ENCODE measurements at regions not wholly inside any gene's neighbourhood (a gene's known extent, or its start where the extent isn't known, plus 50 kb on each side); places are given as distances from the start of the nearest gene placed in this dataset.

DNA sequence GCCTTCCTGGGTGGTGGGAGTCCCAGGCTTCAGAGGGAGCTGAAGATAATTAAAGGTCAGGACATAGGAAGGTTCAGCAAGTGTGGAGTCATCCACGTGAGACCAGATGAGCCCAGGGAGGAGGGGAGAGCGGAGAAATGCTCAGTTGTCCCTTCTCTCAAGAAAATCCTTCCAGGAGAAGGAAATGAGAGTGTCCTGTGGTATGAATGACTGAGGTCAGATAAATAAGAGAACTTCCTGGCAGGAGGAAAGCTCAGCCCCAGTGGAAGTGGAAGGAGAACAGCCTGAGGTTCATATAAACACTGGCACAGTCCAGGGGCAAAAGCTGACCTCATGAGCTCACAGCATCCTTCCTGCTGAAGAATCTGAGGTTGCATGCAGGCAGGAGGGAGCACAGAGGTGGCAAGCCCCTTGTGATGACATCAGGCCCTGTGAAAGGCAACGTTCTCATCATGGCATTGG is 97.6 kb downstream of the NAV1 start:
- Histone ChIP-seq H3K27ac (ENCODE audit: low read depth in 2 of 2, low read length in 1 of 2) (peak overlapping the region in 1 of 2 experiments; percentile 55; a peak in 2 of 4 replicates), H2AFZ (ENCODE audit: low read depth) (no peak overlapping the region), H3K27me3 (ENCODE audit: insufficient read depth) (no peaks in the 10 kb centered on the region), H3F3A (replicated peaks; ENCODE audit: insufficient read depth) (peaks cover 42% of the 10 kb centered on the region), H3K9ac (no peak overlapping the region), H3K36me3 (replicated peaks in 1 of 2; ENCODE audit: control insufficient read depth in 1 of 2, insufficient read depth in 2 of 2, low read length in 1 of 2) (peaks cover 33 to 40% of the 10 kb centered on the region in 2 experiments), H3K4me2 (peak overlapping the region; percentile 32; the same call in 1 of the 2 replicates), H3K4me1 (ENCODE audit: control insufficient read depth in 1 of 2, insufficient read depth in 2 of 2, low read depth in 1 of 2, low read length in 1 of 2) (peaks cover 25 to 30% of the 10 kb centered on the region in 2 experiments), H3K79me2 (ENCODE audit: insufficient read depth) (peaks cover 88% of the 10 kb centered on the region), H4K20me1 (ENCODE audit: insufficient read depth) (peaks cover 82% of the 10 kb centered on the region; the same call in 1 of the 2 replicates), H3K9me3 (no peaks in the 10 kb centered on the region), H3K9me2 (no peaks in the 10 kb centered on the region), H3K4me3 (ENCODE audit: low read depth in 2 of 2, low read length in 1 of 2) (no peak overlapping the region)
- ChIA-PET CTCF (interaction anchor here (0.6 to 1.9 kb wide), 2 partner anchors 67 to 467 kb away, joined by 3 to 6 read pairs; no protein-coding TSS in a partner anchor), POLR2A (no interaction called here)
- TF ChIP-seq FOXJ3 (CRISPR knock-in tag; IDR thresholded peaks at IDR 0.05) (no peak), POLR2AphosphoS5 (IDR thresholded peaks at IDR 0.05; ENCODE audit: low read depth, low read length) (no peak), NFIC (IDR thresholded peaks at IDR 0.05; ENCODE audit: borderline replicate concordance) (no peak), MXI1 (IDR thresholded peaks at IDR 0.05; ENCODE audit: low read depth, low read length) (no peak), RFX5 (IDR thresholded peaks at IDR 0.05; ENCODE audit: low read length) (no peak), EZH2phosphoT487 (IDR thresholded peaks at IDR 0.05; ENCODE audit: borderline replicate concordance, low read depth) (no peak), GABPA (IDR thresholded peaks at IDR 0.05; ENCODE audit: low read depth) (no peak), SMC3 (IDR thresholded peaks at IDR 0.05; ENCODE audit: low read depth, low read length) (no peak), CHD2 (IDR thresholded peaks at IDR 0.05; ENCODE audit: low read length, partially characterized antibody) (no peak)
- TF ChIP-seq, protein P1, sequence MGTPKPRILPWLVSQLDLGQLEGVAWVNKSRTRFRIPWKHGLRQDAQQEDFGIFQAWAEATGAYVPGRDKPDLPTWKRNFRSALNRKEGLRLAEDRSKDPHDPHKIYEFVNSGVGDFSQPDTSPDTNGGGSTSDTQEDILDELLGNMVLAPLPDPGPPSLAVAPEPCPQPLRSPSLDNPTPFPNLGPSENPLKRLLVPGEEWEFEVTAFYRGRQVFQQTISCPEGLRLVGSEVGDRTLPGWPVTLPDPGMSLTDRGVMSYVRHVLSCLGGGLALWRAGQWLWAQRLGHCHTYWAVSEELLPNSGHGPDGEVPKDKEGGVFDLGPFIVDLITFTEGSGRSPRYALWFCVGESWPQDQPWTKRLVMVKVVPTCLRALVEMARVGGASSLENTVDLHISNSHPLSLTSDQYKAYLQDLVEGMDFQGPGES (IDR thresholded peaks at IDR 0.05; ENCODE audit: low read depth, low read length) = no peak
- WGBS (ENCODE audit: low lambda C conversion rate) = 72% methylated on average over 3 of the region's 3 CpGs
- no peak for DNase-seq

DNA sequence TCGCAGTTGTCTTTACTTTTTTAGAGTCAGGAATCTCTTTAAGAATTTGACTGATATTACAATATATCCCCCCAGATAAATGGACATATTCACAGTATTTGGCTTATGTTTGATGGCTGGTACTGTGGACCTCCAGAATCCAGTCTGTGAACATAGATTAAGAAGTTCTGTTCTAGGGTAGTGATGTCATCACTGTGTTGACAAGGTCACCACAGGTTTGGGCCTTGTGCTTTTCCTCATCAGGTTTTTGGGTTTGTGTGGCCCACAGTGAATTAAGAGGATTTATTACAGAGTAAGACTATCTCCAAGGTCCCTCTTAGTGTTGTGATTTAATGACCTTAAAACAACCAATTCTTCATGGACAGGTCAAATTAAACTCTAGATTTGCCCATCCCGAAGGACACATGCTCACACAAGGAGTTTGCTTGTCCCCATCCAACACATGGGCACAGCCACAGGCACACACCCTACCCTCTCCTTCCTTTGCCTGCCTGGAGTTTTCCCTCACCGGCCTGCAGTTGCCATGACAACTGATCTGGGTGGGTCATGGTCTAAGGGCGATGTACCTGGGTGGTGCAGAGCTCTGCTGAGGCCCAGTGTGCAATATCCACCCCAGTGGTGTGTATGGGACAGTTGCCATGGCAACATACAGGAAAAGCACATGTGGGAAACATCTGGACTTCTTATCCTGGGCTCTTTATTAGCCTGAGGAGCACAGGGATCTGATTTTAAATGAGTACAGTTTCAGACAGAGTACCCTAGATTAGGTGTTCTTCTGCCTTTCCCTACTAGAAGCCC is 98.6 kb downstream of the NAV1 start:
- POLR2A ChIA-PET = no interaction called here
- WGBS (ENCODE audit: low lambda C conversion rate) = 87% methylated on average over 4 of the region's 4 CpGs
- H2AFZ ChIP-seq (ENCODE audit: low read depth) = no peak overlapping the region
- peaks cover 85% of the 10 kb centered on the region for H3K79me2 ChIP-seq (ENCODE audit: insufficient read depth)
- H4K20me1 ChIP-seq (ENCODE audit: insufficient read depth) = peaks cover 78% of the 10 kb centered on the region; the same call in 1 of the 2 replicates
- peaks cover 22 to 30% of the 10 kb centered on the region in 2 experiments for H3K4me1 ChIP-seq (ENCODE audit: control insufficient read depth in 1 of 2, insufficient read depth in 2 of 2, low read depth in 1 of 2, low read length in 1 of 2)
- H3K27ac ChIP-seq (ENCODE audit: low read depth in 2 of 2, low read length in 1 of 2) = peak overlapping the region in 1 of 2 experiments; percentile 55; a peak in 1 of 4 replicates
- H3K9me2 ChIP-seq = no peaks in the 10 kb centered on the region
- no peak overlapping the region for H3K4me2 ChIP-seq
- peaks cover 26 to 33% of the 10 kb centered on the region in 2 experiments for H3K36me3 ChIP-seq (replicated peaks in 1 of 2; ENCODE audit: control insufficient read depth in 1 of 2, insufficient read depth in 2 of 2, low read length in 1 of 2)
- H3K9me3 ChIP-seq = no peaks in the 10 kb centered on the region
- H3K4me3 ChIP-seq (ENCODE audit: low read depth in 2 of 2, low read length in 1 of 2) = no peak overlapping the region
- DNase-seq = peak; percentile 72
- H3F3A ChIP-seq (replicated peaks; ENCODE audit: insufficient read depth) = peaks cover 43% of the 10 kb centered on the region
- H3K27me3 ChIP-seq (ENCODE audit: insufficient read depth) = no peaks in the 10 kb centered on the region
- CTCF ChIA-PET = interaction anchor here (1.0 to 1.6 kb wide), 2 partner anchors 72 to 125 kb away, joined by 3 to 4 read pairs; no protein-coding TSS in a partner anchor
- H3K9ac ChIP-seq = no peak overlapping the region
- TF ChIP-seq, protein P2, sequence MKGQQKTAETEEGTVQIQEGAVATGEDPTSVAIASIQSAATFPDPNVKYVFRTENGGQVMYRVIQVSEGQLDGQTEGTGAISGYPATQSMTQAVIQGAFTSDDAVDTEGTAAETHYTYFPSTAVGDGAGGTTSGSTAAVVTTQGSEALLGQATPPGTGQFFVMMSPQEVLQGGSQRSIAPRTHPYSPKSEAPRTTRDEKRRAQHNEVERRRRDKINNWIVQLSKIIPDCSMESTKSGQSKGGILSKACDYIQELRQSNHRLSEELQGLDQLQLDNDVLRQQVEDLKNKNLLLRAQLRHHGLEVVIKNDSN (IDR thresholded peaks at IDR 0.05; ENCODE audit: borderline replicate concordance, low read depth) = no peak
- no peak for TF ChIP-seq RCOR1 (IDR thresholded peaks at IDR 0.05; ENCODE audit: low read length)
- TF ChIP-seq MXI1 (IDR thresholded peaks at IDR 0.05; ENCODE audit: low read depth, low read length) = no peak; the same call in 1 of the 2 replicates
- no peak for TF ChIP-seq SIN3A (IDR thresholded peaks at IDR 0.05; ENCODE audit: borderline replicate concordance, low read depth, low read length)
- TF ChIP-seq, protein P3, sequence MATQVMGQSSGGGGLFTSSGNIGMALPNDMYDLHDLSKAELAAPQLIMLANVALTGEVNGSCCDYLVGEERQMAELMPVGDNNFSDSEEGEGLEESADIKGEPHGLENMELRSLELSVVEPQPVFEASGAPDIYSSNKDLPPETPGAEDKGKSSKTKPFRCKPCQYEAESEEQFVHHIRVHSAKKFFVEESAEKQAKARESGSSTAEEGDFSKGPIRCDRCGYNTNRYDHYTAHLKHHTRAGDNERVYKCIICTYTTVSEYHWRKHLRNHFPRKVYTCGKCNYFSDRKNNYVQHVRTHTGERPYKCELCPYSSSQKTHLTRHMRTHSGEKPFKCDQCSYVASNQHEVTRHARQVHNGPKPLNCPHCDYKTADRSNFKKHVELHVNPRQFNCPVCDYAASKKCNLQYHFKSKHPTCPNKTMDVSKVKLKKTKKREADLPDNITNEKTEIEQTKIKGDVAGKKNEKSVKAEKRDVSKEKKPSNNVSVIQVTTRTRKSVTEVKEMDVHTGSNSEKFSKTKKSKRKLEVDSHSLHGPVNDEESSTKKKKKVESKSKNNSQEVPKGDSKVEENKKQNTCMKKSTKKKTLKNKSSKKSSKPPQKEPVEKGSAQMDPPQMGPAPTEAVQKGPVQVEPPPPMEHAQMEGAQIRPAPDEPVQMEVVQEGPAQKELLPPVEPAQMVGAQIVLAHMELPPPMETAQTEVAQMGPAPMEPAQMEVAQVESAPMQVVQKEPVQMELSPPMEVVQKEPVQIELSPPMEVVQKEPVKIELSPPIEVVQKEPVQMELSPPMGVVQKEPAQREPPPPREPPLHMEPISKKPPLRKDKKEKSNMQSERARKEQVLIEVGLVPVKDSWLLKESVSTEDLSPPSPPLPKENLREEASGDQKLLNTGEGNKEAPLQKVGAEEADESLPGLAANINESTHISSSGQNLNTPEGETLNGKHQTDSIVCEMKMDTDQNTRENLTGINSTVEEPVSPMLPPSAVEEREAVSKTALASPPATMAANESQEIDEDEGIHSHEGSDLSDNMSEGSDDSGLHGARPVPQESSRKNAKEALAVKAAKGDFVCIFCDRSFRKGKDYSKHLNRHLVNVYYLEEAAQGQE (IDR thresholded peaks at IDR 0.05; ENCODE audit: low read depth, low read length) = no peak
- TF ChIP-seq NFIC (IDR thresholded peaks at IDR 0.05; ENCODE audit: borderline replicate concordance) = no peak
- TF ChIP-seq RFX5 (IDR thresholded peaks at IDR 0.05; ENCODE audit: low read length) = no peak
- no peak for TF ChIP-seq SMC3 (IDR thresholded peaks at IDR 0.05; ENCODE audit: low read depth, low read length)
- no peak for TF ChIP-seq NRF1 (IDR thresholded peaks at IDR 0.05; ENCODE audit: low read depth, low read length)
- TF ChIP-seq CHD2 (IDR thresholded peaks at IDR 0.05; ENCODE audit: low read length, partially characterized antibody) = no peak
- TF ChIP-seq ELF1 (IDR thresholded peaks at IDR 0.05) = no peak
- TF ChIP-seq, protein P4, sequence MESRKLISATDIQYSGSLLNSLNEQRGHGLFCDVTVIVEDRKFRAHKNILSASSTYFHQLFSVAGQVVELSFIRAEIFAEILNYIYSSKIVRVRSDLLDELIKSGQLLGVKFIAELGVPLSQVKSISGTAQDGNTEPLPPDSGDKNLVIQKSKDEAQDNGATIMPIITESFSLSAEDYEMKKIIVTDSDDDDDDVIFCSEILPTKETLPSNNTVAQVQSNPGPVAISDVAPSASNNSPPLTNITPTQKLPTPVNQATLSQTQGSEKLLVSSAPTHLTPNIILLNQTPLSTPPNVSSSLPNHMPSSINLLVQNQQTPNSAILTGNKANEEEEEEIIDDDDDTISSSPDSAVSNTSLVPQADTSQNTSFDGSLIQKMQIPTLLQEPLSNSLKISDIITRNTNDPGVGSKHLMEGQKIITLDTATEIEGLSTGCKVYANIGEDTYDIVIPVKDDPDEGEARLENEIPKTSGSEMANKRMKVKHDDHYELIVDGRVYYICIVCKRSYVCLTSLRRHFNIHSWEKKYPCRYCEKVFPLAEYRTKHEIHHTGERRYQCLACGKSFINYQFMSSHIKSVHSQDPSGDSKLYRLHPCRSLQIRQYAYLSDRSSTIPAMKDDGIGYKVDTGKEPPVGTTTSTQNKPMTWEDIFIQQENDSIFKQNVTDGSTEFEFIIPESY (IDR thresholded peaks at IDR 0.05; ENCODE audit: borderline replicate concordance, low read depth) = no peak
- TF ChIP-seq POLR2AphosphoS5 (IDR thresholded peaks at IDR 0.05; ENCODE audit: low read depth, low read length) = no peak
